HCT116 (cell line): ENCODE measurements at regions not wholly inside any gene's neighbourhood (a gene's known extent, or its start where the extent isn't known, plus 50 kb on each side); places are given as distances from the start of the nearest gene placed in this dataset.

Experiments used
- ATAC-seq: fragments of 200-7000 bp; cut with Tn5 transposase; 2 replicates; pipeline ENCODE4 v1.9.1; 2020; ENCODE audit warnings: mild to moderate bottlenecking, moderate library complexity
- BruUV-seq: library from RNA; stranded (reverse); fragments of 400-500 nt; replicated peaks from 2 replicates; lab custom pipeline; 2021; lab: Mats Ljungman, UMichigan
- CTCF ChIA-PET: fragments of 300-600 bp; sonication (Branson Sonifier 250); formaldehyde crosslinking; loops from one replicate; lab custom pipeline; 2021; ENCODE audit warnings: antibody characterized with exemption; lab: Charles Lee
- POLR2A ChIA-PET: fragments of 300-600, 350-600 bp; sonication (Branson Sonifier 250); formaldehyde crosslinking; loops from one replicate; lab custom pipeline; 2021; ENCODE audit warnings: antibody characterized with exemption; lab: Charles Lee
- RAD21 ChIA-PET, 2 experiments: fragments of 300-600 bp; sonication (Branson Sonifier 250); formaldehyde crosslinking; loops; one replicate each; lab custom pipeline; 2023; ENCODE audit warnings: low total read pairs in 2 of 2; ENCODE audit not compliant: uncharacterized antibody in 2 of 2, unreplicated experiment in 2 of 2, low non-redundant PET in 1 of 2; lab: Charles Lee
- DNase-seq: peaks from one replicate; pipeline ENCODE4 v3.0.0-alpha.2; 2010; ENCODE audit warnings: low read depth, low spot score
- H2AFZ ChIP-seq: fragments of 200-600 bp; shearing (Covaris generic), sonication (generic); 2 replicates; pipeline ENCODE4 v1.6.1; 2017; ENCODE audit warnings: low read depth, mixed run types, mixed read lengths, antibody characterized with exemption, low read length; ENCODE audit not compliant: poor library complexity, severe bottlenecking
- H3K27ac ChIP-seq: 2 replicates; pipeline ENCODE4 v1.5.1; 2012; ENCODE audit warnings: low read depth, low read length
- H3K27me3 ChIP-seq: fragments of 200-600 bp; sonication (generic); 2 replicates; pipeline ENCODE4 v1.6.1; 2016; ENCODE audit warnings: mixed run types, low read length, mixed read lengths; ENCODE audit not compliant: insufficient read depth
- H3K36me3 ChIP-seq, 2 experiments: fragments of 200-500 bp in 1 of 2; fragments of 200-600 bp in 1 of 2; sonication (Bioruptor generic) in 1 of 2; sonication (generic) in 1 of 2; 2 replicates each; pipeline versions ENCODE4 v1.5.1 to v1.6.1; 2014 to 2016; ENCODE audit warnings: low read length in 2 of 2, inconsistent platforms in 1 of 2, mixed read lengths in 1 of 2, mixed run types in 1 of 2; ENCODE audit not compliant: insufficient read depth in 2 of 2, control insufficient read depth in 1 of 2
- H3K4me1 ChIP-seq, 2 experiments: fragments of 200-600 bp in 1 of 2; sonication (generic) in 1 of 2; 2 replicates each; pipeline versions ENCODE4 v1.5.1 to v1.6.1; 2012 to 2017; ENCODE audit warnings: low read length in 2 of 2, inconsistent platforms in 1 of 2, mild to moderate bottlenecking in 1 of 2, mixed read lengths in 1 of 2, mixed run types in 1 of 2, moderate library complexity in 1 of 2; ENCODE audit not compliant: insufficient read depth in 2 of 2, control insufficient read depth in 1 of 2
- H3K4me2 ChIP-seq: fragments of 200-600 bp; sonication (generic); 2 replicates; pipeline ENCODE4 v1.6.1; 2017; ENCODE audit warnings: mixed run types, low read length, mixed read lengths
- H3K4me3 ChIP-seq, 2 experiments: fragments of 200-600 bp in 1 of 2; sonication (generic) in 1 of 2; replicated peaks in 1 of 2; 2 replicates each; pipeline ENCODE4 v1.5.1; 2011 to 2016; ENCODE audit warnings: low read length in 2 of 2, control low read depth in 1 of 2, low read depth in 1 of 2, mild to moderate bottlenecking in 1 of 2, mixed read lengths in 1 of 2, mixed run types in 1 of 2
- H3K79me2 ChIP-seq: fragments of 200-600 bp; sonication (generic); 2 replicates; pipeline ENCODE4 v1.6.1; 2017; ENCODE audit warnings: mild to moderate bottlenecking, mixed run types, low read length, moderate library complexity, mixed read lengths; ENCODE audit not compliant: insufficient read depth
- H3K9ac ChIP-seq: fragments of 200-600 bp; sonication (generic); 2 replicates; pipeline ENCODE4 v1.6.1; 2016; ENCODE audit warnings: low read length, mixed read lengths
- H3K9me2 ChIP-seq: fragments of 200-600 bp; sonication (generic), shearing (Covaris generic); 2 replicates; pipeline ENCODE4 v1.6.1; 2017; ENCODE audit warnings: mixed run types, mild to moderate bottlenecking, moderate library complexity; ENCODE audit not compliant: insufficient read depth
- H3K9me3 ChIP-seq, 2 experiments: fragments of 200-500 bp in 1 of 2; fragments of 200-600 bp in 1 of 2; sonication (Bioruptor generic) in 1 of 2; sonication (generic) in 1 of 2; 2 replicates each; pipeline ENCODE4 v1.6.1; 2014 to 2017; ENCODE audit warnings: low read length in 2 of 2, mixed read lengths in 2 of 2, inconsistent platforms in 1 of 2, low read depth in 1 of 2, mild to moderate bottlenecking in 1 of 2, mixed run types in 1 of 2, moderate library complexity in 1 of 2; ENCODE audit not compliant: control insufficient read depth in 1 of 2, insufficient read depth in 1 of 2
- H4K20me1 ChIP-seq: fragments of 200-600 bp; sonication (generic), shearing (Covaris generic); 2 replicates; pipeline ENCODE4 v1.6.1; 2017; ENCODE audit warnings: mixed run types, mild to moderate bottlenecking, moderate library complexity; ENCODE audit not compliant: insufficient read depth
- ATF3 ChIP-seq: IDR thresholded peaks from 2 replicates; pipeline ENCODE4 v1.6.1; 2012
- CBX3 ChIP-seq: IDR thresholded peaks from 2 replicates; pipeline ENCODE4 v1.6.1; 2012; ENCODE audit warnings: low read depth
- CEBPB ChIP-seq: IDR thresholded peaks from 2 replicates; pipeline ENCODE4 v1.6.1; 2012; ENCODE audit warnings: low read depth
- EZH2 ChIP-seq: fragments of 200-600 bp; sonication (generic); IDR thresholded peaks from 2 replicates; pipeline ENCODE4 v1.6.1; 2017; ENCODE audit warnings: antibody characterized with exemption, mixed run types
- EZH2phosphoT487 ChIP-seq: fragments of 200-600 bp; IDR thresholded peaks from 2 replicates; pipeline ENCODE4 v1.6.1; 2018; ENCODE audit warnings: antibody characterized with exemption, borderline replicate concordance
- FOSL1 ChIP-seq: IDR thresholded peaks from 2 replicates; pipeline ENCODE4 v1.6.1; 2012; ENCODE audit warnings: low read depth
- JUND ChIP-seq: IDR thresholded peaks from 2 replicates; pipeline ENCODE4 v1.6.1; 2012
- MAX ChIP-seq: IDR thresholded peaks from 2 replicates; pipeline ENCODE4 v1.6.1; 2012
- POLR2A ChIP-seq: IDR thresholded peaks from 2 replicates; pipeline ENCODE4 v1.7.0; 2011; ENCODE audit warnings: borderline replicate concordance; ENCODE audit not compliant: insufficient read depth, insufficient read length; ENCODE audit errors: extremely low read depth
- POLR2AphosphoS5 ChIP-seq: IDR thresholded peaks from 2 replicates; pipeline ENCODE4 v1.6.1; 2011; ENCODE audit warnings: mild to moderate bottlenecking, low read depth, low read length, moderate library complexity
- RAD21 ChIP-seq: IDR thresholded peaks from 2 replicates; pipeline ENCODE4 v1.6.1; 2012; ENCODE audit warnings: low read depth, mild to moderate bottlenecking
- REST ChIP-seq: IDR thresholded peaks from 2 replicates; pipeline ENCODE4 v1.6.1; 2012; ENCODE audit warnings: low read depth
- SP1 ChIP-seq: IDR thresholded peaks from 2 replicates; pipeline ENCODE4 v1.6.1; 2012; ENCODE audit warnings: low read depth
- SRF ChIP-seq: IDR thresholded peaks from 2 replicates; pipeline ENCODE4 v1.6.1; 2012; ENCODE audit warnings: low read depth
- TCF7L2 ChIP-seq: IDR thresholded peaks from 2 replicates; pipeline ENCODE4 v1.7.0; 2011; ENCODE audit warnings: borderline replicate concordance, inconsistent platforms; ENCODE audit not compliant: insufficient read depth, insufficient read length; ENCODE audit errors: extremely low read depth
- YY1 ChIP-seq: IDR thresholded peaks from 2 replicates; pipeline ENCODE4 v1.6.1; 2011; ENCODE audit warnings: low read length, low read depth, moderate library complexity, mild to moderate bottlenecking; ENCODE audit not compliant: insufficient replicate concordance; ENCODE audit errors: extremely low read depth
- ZBTB33 ChIP-seq: IDR thresholded peaks from 2 replicates; pipeline ENCODE4 v1.6.1; 2011; ENCODE audit warnings: mild to moderate bottlenecking, low read length, moderate library complexity; ENCODE audit not compliant: insufficient replicate concordance; ENCODE audit errors: extremely low read depth
- ZFX ChIP-seq: fragments of 450-650 bp; IDR thresholded peaks from 2 replicates; pipeline ENCODE4 v1.6.1; 2017
- intact Hi-C: fragments of 100-400 bp; cut with micrococcal nuclease; formaldehyde crosslinking; loops from 2 replicates; pipeline ENCODE4 v1.10.0; 2022

GRCh38 chr11:19573666-19574065 is 139.0 kb upstream of the NAV2 start:
- intact Hi-C loops = no loop called here
- ATAC-seq (no peak), DNase-seq (no peak)
- H3K9ac ChIP-seq = no peak overlapping the region
- H3K9me3 ChIP-seq = no peaks in the 10 kb centered on the region
- RAD21 ChIA-PET = no interaction called here
- no peaks in the 10 kb centered on the region for H4K20me1 ChIP-seq
- POLR2A ChIA-PET = no interaction called here
- no peaks in the 10 kb centered on the region for H3K4me1 ChIP-seq
- TF ChIP-seq REST (no peak), ZFX (no peak), MAX (no peak), EZH2 (no peak), POLR2AphosphoS5 (no peak), SP1 (no peak), RAD21 (no peak), ATF3 (no peak), CEBPB (no peak), TCF7L2 (no peak), SRF (no peak), EZH2phosphoT487 (no peak), YY1 (no peak), FOSL1 (no peak), ZBTB33 (no peak), CBX3 (no peak), POLR2A (no peak), JUND (no peak)
- H3K79me2 ChIP-seq = no peaks in the 10 kb centered on the region
- CTCF ChIA-PET = interaction anchor here (1.6 kb wide), 1 partner anchor 10 kb away, joined by 7 read pairs; no protein-coding TSS in a partner anchor
- H3K27me3 ChIP-seq = no peaks in the 10 kb centered on the region
- no peak overlapping the region for H3K4me2 ChIP-seq
- no peak overlapping the region for H2AFZ ChIP-seq
- no peaks in the 10 kb centered on the region for H3K36me3 ChIP-seq
- no peaks in the 10 kb centered on the region for H3K9me2 ChIP-seq
- H3K27ac ChIP-seq = no peak overlapping the region
- H3K4me3 ChIP-seq = no peak overlapping the region
- BruUV-seq = no TSS peak
